GM12874 (cell line): ENCODE measurements at regions not wholly inside any gene's neighbourhood (a gene's known extent, or its start where the extent isn't known, plus 50 kb on each side); places are given as distances from the start of the nearest gene placed in this dataset.

Experiments
- TF ChIP-seq, protein P1 (sequence below): IDR thresholded peaks from 2 replicates; pipeline ENCODE4 v1.5.1; 2011; ENCODE audit warnings: low read depth, mild to moderate bottlenecking, control low read depth, low read length, moderate library complexity; ENCODE audit not compliant: insufficient read depth

DNA sequence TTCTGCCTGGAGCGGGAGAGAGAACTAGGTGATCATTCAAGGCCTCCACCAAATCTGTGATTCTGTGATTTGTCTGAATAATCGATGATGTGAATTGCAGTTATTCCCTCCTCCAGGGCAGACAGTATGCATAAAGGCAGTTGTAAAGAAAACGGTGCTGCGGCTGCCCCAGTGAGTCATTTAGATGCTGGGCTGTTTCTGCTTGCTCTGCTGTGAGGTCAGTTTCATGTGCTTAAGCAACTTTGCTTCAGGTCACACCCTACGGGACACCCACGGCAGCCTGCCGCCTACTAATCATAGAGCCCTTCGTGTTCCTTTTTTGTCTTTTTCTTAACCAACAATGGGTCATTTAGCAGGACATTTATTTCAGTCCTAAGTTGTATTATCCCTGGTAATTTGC, 158.1 kb upstream of the PITRM1 start:
- TF ChIP-seq, protein P1, sequence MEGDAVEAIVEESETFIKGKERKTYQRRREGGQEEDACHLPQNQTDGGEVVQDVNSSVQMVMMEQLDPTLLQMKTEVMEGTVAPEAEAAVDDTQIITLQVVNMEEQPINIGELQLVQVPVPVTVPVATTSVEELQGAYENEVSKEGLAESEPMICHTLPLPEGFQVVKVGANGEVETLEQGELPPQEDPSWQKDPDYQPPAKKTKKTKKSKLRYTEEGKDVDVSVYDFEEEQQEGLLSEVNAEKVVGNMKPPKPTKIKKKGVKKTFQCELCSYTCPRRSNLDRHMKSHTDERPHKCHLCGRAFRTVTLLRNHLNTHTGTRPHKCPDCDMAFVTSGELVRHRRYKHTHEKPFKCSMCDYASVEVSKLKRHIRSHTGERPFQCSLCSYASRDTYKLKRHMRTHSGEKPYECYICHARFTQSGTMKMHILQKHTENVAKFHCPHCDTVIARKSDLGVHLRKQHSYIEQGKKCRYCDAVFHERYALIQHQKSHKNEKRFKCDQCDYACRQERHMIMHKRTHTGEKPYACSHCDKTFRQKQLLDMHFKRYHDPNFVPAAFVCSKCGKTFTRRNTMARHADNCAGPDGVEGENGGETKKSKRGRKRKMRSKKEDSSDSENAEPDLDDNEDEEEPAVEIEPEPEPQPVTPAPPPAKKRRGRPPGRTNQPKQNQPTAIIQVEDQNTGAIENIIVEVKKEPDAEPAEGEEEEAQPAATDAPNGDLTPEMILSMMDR: no peak

GRCh38 chr10:3325954-3326750, 153.6 kb upstream of the PITRM1 start:
- TF ChIP-seq, protein P1: no peak

GRCh38 chr10:3324612-3325038, 152.0 kb upstream of the PITRM1 start:
- TF ChIP-seq, protein P1: no peak

DNA sequence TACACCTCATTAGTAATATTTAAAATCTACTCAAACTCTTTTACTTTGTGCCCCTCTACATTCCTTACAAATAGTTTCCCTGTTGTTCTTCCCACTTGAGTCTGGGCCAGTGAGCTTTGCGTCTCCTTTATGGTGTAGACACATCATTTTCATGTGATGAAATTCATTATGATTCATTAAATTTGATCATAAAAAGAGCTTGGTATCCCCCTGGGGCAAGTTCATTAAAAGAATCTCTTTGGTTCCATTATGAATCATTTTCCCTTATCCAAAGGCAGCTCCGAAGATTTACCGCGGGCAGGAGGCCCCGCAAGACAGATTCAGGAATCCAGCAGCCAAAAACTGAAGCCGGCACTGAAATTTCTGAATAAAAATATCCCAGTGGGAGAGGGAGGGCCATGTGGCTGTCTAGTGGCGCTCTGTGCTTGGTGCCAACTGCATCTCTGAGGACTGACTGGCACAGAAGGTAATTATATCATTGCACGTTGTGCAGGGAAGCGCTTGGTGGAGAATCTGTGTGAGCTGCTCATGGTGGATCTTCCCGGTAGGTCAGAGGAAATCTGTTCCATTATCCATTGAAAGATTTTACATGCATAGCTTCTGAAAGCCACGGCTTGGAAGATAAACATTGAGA, 151.4 kb upstream of the PITRM1 start:
- TF ChIP-seq, protein P1: no peak

GRCh38 chr10:3321123-3321522, 148.5 kb upstream of the PITRM1 start:
- TF ChIP-seq, protein P1: no peak

DNA sequence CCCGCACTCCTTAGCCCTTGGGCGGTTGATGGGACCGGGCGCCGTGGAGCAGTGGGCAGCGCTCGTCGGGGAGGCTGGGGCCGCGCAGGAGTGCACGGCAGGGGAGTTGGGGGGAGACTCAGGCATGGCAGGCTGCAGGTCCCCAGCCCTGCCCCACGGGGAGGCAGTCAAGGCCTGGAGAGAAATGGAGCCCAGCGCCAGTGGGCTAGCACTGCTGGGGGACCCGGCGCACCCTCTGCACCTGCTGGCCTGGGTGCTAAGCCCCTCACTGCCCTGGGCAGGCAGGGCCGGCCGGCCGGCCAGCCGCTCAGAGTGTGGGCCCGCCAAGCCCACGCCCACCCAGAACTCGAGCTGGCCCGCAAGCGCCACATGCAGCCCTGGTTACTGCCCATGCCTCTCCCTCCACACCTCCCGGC, 147.2 kb upstream of the PITRM1 start:
- TF ChIP-seq, protein P1: no peak

DNA sequence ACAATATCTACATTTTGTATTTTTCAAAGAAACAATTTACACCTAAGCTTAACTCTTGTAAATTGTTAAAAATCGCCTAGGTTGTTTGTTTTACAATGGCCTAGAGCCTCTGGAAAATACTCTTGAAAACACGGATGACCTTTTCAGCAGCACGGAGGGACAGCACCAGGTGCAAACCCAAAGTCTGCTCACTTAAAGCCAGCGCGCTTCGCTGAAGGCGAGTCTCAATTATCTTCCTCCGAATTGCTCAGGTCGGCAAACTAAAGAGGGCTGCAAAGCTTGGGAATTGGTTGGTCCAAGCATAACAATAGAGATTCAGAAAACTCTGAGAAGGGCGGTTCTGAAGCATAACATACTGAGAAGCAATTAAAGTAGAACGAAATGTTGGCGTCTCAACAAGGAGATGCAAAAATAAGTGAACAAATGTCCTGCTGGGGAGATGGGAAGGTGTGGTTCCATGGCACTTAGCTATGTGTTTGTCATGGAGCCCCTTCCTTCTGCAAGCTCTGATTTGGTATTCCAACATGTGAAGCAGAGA, 139.9 kb upstream of the PITRM1 start:
- TF ChIP-seq, protein P1: no peak
